Calu3 (cell line): ENCODE measurements at regions not wholly inside any gene's neighbourhood (a gene's known extent, or its start where the extent isn't known, plus 50 kb on each side); places are given as distances from the start of the nearest gene placed in this dataset.

Experiments
- BruUV-seq: library from RNA; stranded (reverse); fragments of 400-500 nt; replicated peaks from 2 replicates; lab custom pipeline; 2021; lab: Mats Ljungman, UMichigan
- CTCF ChIA-PET: fragments of 300-600 bp; sonication (Branson Sonifier 250); formaldehyde crosslinking; loops from one replicate; lab custom pipeline; 2022; ENCODE audit warnings: antibody characterized with exemption; lab: Charles Lee
- DNase-seq: peaks from one replicate; pipeline ENCODE4 v3.0.0; 2022
- H3K27ac Mint-ChIP-seq: one replicate; pipeline ENCODE4 v1.8.0; 2022; ENCODE audit warnings: mixed read lengths; ENCODE audit not compliant: unreplicated experiment
- H3K27me3 Mint-ChIP-seq: one replicate; pipeline ENCODE4 v1.8.0; 2022; ENCODE audit warnings: mixed read lengths; ENCODE audit not compliant: unreplicated experiment
- H3K36me3 Mint-ChIP-seq: one replicate; pipeline ENCODE4 v1.8.0; 2022; ENCODE audit warnings: mild to moderate bottlenecking, moderate library complexity, mixed read lengths; ENCODE audit not compliant: insufficient read depth, unreplicated experiment
- H3K4me1 Mint-ChIP-seq: one replicate; pipeline ENCODE4 v1.8.0; 2022; ENCODE audit warnings: mild to moderate bottlenecking, low read depth, mixed read lengths; ENCODE audit not compliant: unreplicated experiment
- H3K4me3 Mint-ChIP-seq: one replicate; pipeline ENCODE4 v1.8.0; 2022; ENCODE audit warnings: mild to moderate bottlenecking, low read depth, moderate library complexity, mixed read lengths; ENCODE audit not compliant: unreplicated experiment
- H3K9me3 Mint-ChIP-seq: one replicate; pipeline ENCODE4 v1.8.0; 2022; ENCODE audit warnings: low read depth, mixed read lengths; ENCODE audit not compliant: unreplicated experiment
- intact Hi-C: fragments of 100-400 bp; cut with micrococcal nuclease; formaldehyde crosslinking; loops from one replicate; pipeline ENCODE4 v1.10.0; 2022; ENCODE audit not compliant: unreplicated experiment
- TF ChIP-seq, protein P1 (sequence below): fragments of 200-600 bp; IDR thresholded peaks from one replicate; pipeline ENCODE4 v1.8.0; 2022; ENCODE audit warnings: antibody characterized with exemption; ENCODE audit not compliant: unreplicated experiment

DNA sequence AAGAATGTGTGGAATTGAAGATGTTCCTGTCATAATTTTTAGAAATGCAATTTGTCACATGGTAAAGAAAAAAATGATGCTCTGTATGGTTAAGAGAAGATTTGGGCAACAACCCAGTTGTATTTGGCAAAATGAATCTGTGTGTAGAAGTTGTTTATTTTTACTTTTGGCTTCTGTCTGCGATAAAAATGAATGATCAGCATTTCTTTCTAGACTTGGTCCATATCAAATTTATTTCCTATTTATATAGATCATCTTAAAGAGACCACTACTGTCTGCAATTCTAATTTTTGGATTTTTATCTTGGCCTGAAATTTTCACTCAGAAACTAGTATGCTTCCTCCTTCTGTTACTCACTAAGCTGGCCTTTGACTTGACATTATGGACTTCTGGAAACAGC is 396.9 kb downstream of the FAM47A start:
- DNase-seq: no peak
- no peaks in the 10 kb centered on the region for H3K27me3 Mint-ChIP-seq
- intact Hi-C loops: no loop called here
- no peaks in the 10 kb centered on the region for H3K4me1 Mint-ChIP-seq
- H3K4me3 Mint-ChIP-seq: no peak overlapping the region
- TF ChIP-seq, protein P1, sequence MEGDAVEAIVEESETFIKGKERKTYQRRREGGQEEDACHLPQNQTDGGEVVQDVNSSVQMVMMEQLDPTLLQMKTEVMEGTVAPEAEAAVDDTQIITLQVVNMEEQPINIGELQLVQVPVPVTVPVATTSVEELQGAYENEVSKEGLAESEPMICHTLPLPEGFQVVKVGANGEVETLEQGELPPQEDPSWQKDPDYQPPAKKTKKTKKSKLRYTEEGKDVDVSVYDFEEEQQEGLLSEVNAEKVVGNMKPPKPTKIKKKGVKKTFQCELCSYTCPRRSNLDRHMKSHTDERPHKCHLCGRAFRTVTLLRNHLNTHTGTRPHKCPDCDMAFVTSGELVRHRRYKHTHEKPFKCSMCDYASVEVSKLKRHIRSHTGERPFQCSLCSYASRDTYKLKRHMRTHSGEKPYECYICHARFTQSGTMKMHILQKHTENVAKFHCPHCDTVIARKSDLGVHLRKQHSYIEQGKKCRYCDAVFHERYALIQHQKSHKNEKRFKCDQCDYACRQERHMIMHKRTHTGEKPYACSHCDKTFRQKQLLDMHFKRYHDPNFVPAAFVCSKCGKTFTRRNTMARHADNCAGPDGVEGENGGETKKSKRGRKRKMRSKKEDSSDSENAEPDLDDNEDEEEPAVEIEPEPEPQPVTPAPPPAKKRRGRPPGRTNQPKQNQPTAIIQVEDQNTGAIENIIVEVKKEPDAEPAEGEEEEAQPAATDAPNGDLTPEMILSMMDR: no peak
- no peaks in the 10 kb centered on the region for H3K36me3 Mint-ChIP-seq
- BruUV-seq: no TSS peak
- H3K27ac Mint-ChIP-seq: no peak overlapping the region
- H3K9me3 Mint-ChIP-seq: peaks cover 9% of the 10 kb centered on the region
- CTCF ChIA-PET: no interaction called here

DNA sequence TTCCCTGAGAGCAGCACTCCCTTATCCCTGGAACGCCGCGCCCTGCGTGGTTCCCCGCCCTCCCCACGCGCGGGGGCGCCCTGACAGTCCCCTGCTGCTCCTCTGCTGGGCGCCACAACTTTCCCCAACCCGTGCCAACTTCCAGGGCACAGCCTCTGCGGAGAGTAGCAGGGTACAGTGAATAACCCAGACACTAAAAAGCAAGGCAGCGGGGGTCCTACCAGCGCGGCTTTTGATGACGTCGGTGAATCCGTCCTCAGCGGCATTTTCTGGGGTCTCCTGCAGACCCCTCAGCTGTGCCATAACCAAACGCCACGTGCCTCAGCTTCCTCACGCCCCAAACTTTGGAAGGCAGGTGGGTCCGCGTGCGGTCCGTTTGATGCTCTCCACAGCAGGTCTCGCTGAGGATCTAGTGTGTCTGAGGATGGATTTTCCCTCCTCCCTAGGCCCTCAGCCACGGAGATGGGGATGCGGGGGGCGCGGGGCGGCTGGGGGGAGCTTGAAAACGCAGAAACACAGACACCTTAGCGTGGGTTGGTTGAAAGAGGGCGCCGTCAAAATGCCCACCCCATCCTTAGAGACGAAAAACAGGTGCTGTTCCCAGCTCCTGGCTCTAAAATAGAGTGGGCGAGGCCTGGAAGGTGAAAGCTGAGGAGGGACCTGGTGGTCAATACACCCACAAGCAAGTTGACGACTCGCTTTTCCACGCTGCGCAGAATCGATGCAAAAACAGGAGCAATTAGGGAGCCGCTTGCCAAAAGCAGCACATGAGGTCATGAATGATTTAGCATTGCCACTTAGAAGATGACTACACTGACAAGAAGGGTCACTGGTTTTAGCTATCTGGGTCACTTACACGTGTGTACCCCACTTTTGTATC is 405.6 kb downstream of the FAM47A start:
- no peaks in the 10 kb centered on the region for H3K4me1 Mint-ChIP-seq
- H3K27ac Mint-ChIP-seq: no peak overlapping the region
- intact Hi-C loops: no loop called here
- H3K4me3 Mint-ChIP-seq: peak overlapping the region; percentile 77
- DNase-seq: no peak
- no peaks in the 10 kb centered on the region for H3K27me3 Mint-ChIP-seq
- BruUV-seq: no TSS peak
- no peaks in the 10 kb centered on the region for H3K9me3 Mint-ChIP-seq
- peaks cover 8% of the 10 kb centered on the region for H3K36me3 Mint-ChIP-seq
- CTCF ChIA-PET: no interaction called here
- TF ChIP-seq, protein P1: no peak

DNA sequence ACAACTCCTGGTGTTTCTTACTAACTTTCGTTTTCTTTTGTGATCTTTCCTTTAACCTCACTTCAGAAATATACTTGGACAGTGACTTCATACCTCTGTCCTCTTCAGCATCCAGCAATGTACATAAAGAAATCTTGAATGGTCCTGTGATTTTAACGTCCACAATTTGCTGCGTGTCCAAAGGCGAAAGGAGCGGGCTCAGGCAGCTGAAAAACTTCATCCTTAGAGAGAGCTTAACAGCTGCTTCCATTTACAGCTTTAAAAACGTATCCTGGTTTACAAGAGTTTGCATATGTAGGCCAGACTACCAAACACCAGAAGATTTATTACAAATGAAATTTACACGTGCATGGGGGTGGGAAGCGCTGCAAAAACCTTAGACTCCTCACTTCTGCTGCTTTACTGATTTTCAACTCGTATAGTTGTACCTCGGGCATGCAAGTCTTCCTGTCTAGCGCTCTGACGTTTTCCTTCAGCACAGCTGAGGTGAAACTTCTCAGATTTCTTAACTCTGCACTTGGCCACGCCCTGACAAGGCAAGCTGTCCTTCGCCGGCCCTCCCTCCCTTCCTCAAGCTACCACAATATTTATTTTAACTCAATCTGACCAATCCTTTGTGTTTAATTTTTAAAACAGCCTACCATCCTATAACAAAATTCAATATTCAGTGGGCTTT is 406.4 kb downstream of the FAM47A start:
- H3K27me3 Mint-ChIP-seq: no peaks in the 10 kb centered on the region
- DNase-seq: peak; percentile 35
- CTCF ChIA-PET: no interaction called here

DNA sequence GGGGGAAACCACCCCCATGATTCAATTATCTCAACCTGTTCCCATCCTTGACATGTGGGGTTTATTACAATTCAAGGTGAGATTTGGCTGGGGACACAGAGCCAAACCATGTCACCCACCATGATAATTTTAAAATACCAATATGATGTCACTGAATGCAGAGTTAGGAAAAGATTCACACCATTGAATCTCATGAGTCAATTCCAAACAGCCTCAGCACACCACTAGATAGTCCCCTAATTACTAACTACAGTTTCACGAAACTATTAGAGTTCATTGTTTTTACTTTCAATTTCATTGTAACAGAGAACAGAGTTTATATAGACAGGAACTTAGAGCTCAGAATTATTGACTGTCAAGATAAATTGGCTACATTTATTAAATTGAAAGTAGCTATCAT is 410.2 kb downstream of the FAM47A start:
- no peak overlapping the region for H3K4me3 Mint-ChIP-seq
- no peak overlapping the region for H3K27ac Mint-ChIP-seq
- TF ChIP-seq, protein P1: no peak
- DNase-seq: no peak
- intact Hi-C loops: no loop called here
- H3K27me3 Mint-ChIP-seq: no peaks in the 10 kb centered on the region
- H3K9me3 Mint-ChIP-seq: peaks cover 2% of the 10 kb centered on the region
- no TSS peak for BruUV-seq
- CTCF ChIA-PET: no interaction called here
- no peaks in the 10 kb centered on the region for H3K4me1 Mint-ChIP-seq
- peaks cover 8% of the 10 kb centered on the region for H3K36me3 Mint-ChIP-seq

More for the DNA sequence above, 406.4 kb downstream of the FAM47A start:
- Mint-ChIP-seq H3K36me3 (peaks cover 8% of the 10 kb centered on the region), H3K4me1 (no peaks in the 10 kb centered on the region), H3K9me3 (no peaks in the 10 kb centered on the region), H3K4me3 (peak overlapping the region; percentile 77), H3K27ac (peak overlapping the region; percentile 81)
- no TSS peak for BruUV-seq
- TF ChIP-seq, protein P1: no peak
- intact Hi-C loops: no loop called here
